ENCODE measurements at regions not wholly inside any gene's neighbourhood (a gene's known extent, or its start where the extent isn't known, plus 50 kb on each side); places are given as distances from the start of the nearest gene placed in this dataset.
"Not testable (repeated sequence)": the region's sequence is repeated elsewhere in the genome, so short reads cannot be mapped to it uniquely, and the experiment has no call there.

GRCh38 chr3:166457382-166457781, 620.2 kb upstream of the BCHE start:
- DNase-seq (ENCODE audit: low read depth in 4 of 4, low spot score in 2 of 4): no peak

GRCh38 chr3:166456286-166456685, 619.1 kb upstream of the BCHE start:
- no peak for DNase-seq (ENCODE audit: low read depth in 4 of 4, low spot score in 2 of 4)

DNA sequence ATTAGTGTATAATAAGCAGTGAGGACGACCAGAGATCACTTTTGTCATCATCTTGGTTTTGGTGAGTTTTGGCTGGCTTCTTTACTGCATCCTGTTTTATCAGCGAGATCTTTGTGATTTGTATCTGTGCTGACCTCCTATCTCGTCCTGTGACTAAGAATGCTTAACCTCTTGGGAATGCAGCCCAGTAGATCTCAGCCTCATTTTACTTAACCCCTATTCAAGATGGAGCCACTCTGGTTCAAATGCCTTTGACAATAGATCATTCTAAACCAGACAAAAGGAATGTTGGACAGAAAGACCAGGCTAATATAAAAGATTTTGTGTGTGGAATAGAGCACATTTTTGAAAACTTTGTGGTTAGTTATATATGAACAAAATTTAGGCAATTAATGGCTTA, 618.5 kb upstream of the BCHE start:
- DNase-seq (ENCODE audit: low read depth in 4 of 4, low spot score in 2 of 4): no peak

DNA sequence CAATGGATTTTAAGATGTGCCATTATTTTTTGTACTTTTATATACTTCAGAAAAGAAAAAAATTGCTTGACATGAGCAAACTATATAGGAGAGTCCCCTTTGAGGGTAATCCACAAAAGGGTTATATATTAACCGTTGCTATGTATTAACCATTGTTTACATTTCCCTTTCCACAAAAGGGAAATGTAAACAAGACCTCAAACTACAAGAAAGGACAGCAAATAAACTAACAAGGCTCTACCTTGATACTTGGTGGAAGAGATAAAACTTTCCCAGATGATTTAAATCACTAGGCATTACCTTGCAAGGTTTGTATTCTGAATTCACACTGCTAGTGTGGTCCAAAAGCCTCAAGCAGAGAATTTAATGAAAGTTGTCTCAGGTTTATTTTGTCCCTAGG, 616.3 kb upstream of the BCHE start:
- no peak for DNase-seq (ENCODE audit: low read depth in 4 of 4, low spot score in 2 of 4)

GRCh38 chr3:166451997-166452396, 614.8 kb upstream of the BCHE start:
- DNase-seq (ENCODE audit: low read depth in 4 of 4, low spot score in 2 of 4): no peak

- no peak for DNase-seq (ENCODE audit: low read depth in 4 of 4, low spot score in 2 of 4)
These were observed 610.3 kb upstream of the BCHE start for GRCh38 chr3:166447513-166447912.

DNA sequence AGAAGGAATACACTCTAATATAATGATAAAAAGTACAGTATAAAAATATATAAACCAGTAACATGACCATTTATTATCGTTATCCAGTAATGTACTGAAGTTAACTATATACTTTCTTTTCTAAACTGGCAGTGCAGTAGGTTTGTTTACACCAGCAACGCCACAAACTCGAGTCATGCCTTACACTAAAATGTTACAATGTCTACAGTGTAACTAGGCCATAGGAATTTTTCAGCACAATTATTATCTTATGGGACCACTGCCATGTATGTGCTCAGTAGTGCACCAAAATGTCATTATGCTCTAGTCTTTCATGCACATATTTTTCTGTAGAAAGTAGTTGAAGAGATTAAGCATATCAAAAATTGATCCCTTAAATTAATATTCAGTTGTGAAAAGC, 609.8 kb upstream of the BCHE start:
- DNase-seq (ENCODE audit: low read depth in 4 of 4, low spot score in 2 of 4): no peak

DNA sequence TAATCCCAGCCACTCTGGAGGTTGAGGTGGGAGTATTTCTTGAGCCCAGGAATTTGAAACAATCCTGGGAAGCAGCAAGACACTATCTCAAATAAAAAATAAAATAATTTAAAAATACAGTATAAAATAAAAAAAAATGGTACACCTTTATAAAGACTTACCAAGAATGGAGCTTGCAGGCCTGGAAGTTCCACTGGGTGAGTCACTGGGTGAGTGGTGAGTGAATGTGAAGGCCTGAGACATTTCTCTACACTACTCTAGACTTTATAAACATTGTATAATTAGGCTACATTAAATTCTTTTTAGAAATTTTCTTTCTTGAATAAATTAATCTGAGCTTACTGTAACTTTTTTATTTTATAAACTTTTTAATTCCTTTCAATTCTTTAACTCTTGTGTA, 609.1 kb upstream of the BCHE start:
- no peak for DNase-seq (ENCODE audit: low read depth in 4 of 4, low spot score in 2 of 4)

- no peak for DNase-seq (ENCODE audit: low read depth in 4 of 4, low spot score in 2 of 4)
These were observed 608.6 kb upstream of the BCHE start for GRCh38 chr3:166445865-166446264.

- no peak for DNase-seq (ENCODE audit: low read depth in 4 of 4, low spot score in 2 of 4)
These were observed 607.5 kb upstream of the BCHE start for GRCh38 chr3:166444756-166445155.

DNA sequence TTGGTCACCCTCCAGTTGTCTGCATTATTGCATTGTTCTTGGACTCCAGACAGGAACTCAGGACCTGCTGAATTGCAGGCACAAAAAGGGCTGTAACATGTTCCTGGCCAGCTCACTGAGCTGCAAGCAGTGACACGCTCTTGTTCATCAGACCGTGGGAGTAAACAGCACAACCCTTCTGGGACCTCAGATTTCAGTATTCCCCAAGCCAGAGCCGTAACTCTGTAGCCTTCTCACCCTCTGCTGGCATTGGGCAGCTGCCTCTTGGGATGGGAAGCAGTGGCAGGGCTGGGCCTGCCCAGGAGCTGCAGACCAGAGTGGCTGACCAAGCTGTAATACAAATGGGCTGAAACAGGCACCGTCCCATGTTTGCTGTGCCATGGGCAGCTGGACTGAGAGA, 607.1 kb upstream of the BCHE start:
- no peak for DNase-seq (ENCODE audit: low read depth in 4 of 4, low spot score in 2 of 4)

GRCh38 chr3:166435469-166436057, 598.3 kb upstream of the BCHE start:
- no peak for DNase-seq (ENCODE audit: low read depth in 4 of 4, low spot score in 2 of 4)

GRCh38 chr3:166433060-166433459, 595.8 kb upstream of the BCHE start:
- DNase-seq (ENCODE audit: low read depth in 4 of 4, low spot score in 2 of 4): no peak

DNA sequence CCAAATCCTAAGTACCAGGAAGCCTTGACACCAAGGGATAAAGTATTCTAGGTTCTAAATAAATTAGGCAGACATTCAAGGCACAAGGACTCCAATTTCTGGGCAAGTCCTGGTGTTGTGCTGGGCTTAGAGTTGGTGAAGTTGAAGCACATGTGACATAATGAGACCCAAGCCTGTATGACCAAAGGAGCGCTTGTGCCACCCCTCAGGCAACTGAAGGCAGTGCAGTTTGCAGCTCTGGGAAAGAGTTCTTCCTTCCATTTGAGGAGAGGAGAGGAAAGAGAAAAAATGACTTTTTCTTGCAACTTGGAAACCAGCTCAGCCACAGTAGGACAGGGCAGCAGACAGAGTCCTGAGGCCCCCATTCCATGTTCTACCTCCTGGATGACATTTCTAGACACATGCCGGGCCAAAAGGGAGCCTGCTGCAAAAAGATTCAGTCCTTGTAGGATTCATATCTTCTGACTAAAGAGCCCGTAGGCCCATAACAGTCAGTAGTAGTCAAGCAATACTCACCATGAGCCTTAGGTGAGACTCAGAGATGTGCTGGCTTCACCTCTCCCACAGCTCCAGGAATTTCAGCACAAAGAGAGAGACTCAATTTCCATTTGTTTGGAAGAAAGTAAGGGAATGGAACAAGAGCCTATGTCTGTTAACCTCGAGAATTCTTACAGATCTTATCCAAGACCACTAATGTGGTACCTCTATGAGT, 588.8 kb upstream of the BCHE start:
- DNase-seq (ENCODE audit: low read depth in 4 of 4, low spot score in 2 of 4): no peak

GRCh38 chr3:166425021-166425420, 587.8 kb upstream of the BCHE start:
- no peak for DNase-seq (ENCODE audit: low read depth in 4 of 4, low spot score in 2 of 4)

DNA sequence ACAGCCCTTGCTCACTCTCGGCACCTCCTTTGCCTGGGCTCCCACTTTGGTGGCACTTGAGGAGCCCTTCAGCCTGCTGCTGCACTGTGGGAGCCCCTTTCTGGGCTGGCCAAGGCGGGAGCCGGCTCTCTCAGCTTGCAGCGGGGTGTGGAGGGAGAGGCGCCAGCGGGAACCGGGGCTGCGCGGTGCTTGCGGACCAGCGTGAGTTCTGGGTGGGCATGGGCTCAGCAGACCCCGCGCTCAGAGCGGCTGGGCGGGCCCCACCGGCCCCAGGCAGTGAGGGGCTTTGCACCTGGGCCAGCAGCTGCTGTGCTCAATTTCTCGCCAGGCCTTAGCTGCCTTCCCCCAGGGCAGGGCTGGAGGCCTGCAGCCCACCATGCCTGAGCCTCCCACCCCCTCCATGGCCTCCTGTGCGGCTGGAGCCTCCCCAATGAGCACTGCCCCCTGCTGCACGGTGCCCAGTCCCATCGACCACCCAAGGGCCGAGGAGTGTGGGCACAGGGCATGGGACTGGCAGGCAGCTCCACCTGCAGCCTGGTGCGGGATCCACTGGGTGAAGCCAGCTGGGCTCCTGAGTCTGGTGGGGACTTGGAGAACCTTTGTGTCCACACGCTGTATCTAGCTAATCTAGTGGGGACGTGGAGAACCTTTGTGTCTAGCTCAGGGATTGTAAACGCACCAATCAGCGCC, 586.7 kb upstream of the BCHE start:
- DNase-seq (ENCODE audit: low read depth in 4 of 4, low spot score in 2 of 4): not testable (repeated sequence)

GRCh38 chr3:166422556-166422955, 585.3 kb upstream of the BCHE start:
- no peak for DNase-seq (ENCODE audit: low read depth in 4 of 4, low spot score in 2 of 4)

DNA sequence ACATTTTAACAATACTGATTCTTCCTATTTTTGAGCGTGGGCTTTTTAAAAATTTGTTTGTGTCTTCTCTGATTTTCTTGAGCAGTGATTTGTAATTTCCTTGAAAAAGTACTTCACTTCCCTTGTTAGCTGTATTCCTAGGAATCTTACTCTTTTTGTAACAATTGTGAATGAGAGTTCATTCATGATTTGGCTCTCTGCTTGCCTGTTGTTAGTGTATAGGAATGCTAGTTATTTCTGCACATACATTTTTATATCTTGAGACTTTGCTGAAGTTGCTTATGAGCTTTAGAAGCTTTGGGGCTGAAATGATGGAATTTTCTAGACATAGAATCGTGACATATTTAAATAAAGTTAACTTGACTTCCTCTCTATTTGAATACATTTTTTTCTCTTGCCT, 582.8 kb upstream of the BCHE start:
- DNase-seq (ENCODE audit: low read depth in 4 of 4, low spot score in 2 of 4): no peak

DNA sequence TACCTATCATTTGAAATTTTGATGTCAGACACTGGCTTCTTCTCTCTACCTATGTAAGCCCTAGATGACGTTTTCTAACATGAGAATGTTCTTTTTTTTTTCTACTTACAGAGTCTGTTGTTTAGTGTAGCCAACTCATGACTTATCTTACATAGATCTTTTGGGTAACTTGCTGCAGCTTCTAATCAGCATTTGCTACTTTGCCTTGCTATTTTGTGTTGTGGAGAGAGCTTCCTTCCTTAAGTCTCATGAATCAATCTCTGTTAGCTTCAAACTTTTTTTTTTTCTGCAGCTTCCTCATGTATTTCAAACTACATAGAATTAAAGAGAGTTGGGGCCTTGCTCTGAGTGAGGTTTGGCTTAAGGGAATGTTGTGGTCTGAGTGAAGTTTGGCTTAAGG, 568.7 kb upstream of the BCHE start:
- DNase-seq (ENCODE audit: low read depth in 4 of 4, low spot score in 2 of 4): no peak

GRCh38 chr3:166405465-166405864, 568.2 kb upstream of the BCHE start:
- no peak for DNase-seq (ENCODE audit: low read depth in 4 of 4, low spot score in 2 of 4)

GRCh38 chr3:166390303-166390702, 553.1 kb upstream of the BCHE start:
- no peak for DNase-seq (ENCODE audit: low read depth in 4 of 4, low spot score in 2 of 4)

- DNase-seq (ENCODE audit: low read depth in 4 of 4, low spot score in 2 of 4): no peak
These were observed 551.1 kb upstream of the BCHE start for GRCh38 chr3:166388321-166388720.

Data from left renal cortex interstitium (tissue), 4 donors.